SK-N-MC (cell line): ENCODE measurements at regions not wholly inside any gene's neighbourhood (a gene's known extent, or its start where the extent isn't known, plus 50 kb on each side); places are given as distances from the start of the nearest gene placed in this dataset.

Source experiments
- DNase-seq: peaks from one replicate; pipeline ENCODE4 v3.0.0-alpha.2; 2011; ENCODE audit warnings: low read depth, low spot score
- H3K27ac ChIP-seq: fragments of 200-600 bp; sonication (generic); 2 replicates; pipeline ENCODE4 v1.5.1; 2016; ENCODE audit warnings: mixed run types
- H3K36me3 ChIP-seq: fragments of 200-600 bp; sonication (generic); 2 replicates; pipeline ENCODE4 v1.6.1; 2017; ENCODE audit warnings: antibody characterized with exemption, low read length, mixed read lengths; ENCODE audit not compliant: insufficient read depth
- H3K4me3 ChIP-seq: fragments of 200-600 bp; sonication (generic); 2 replicates; pipeline ENCODE4 v1.5.1; 2016
- H3K9ac ChIP-seq: fragments of 200-600 bp; sonication (generic); 2 replicates; pipeline ENCODE4 v1.8.0; 2017; ENCODE audit warnings: mixed run types, mixed read lengths; ENCODE audit not compliant: insufficient read length
- H3K9me3 ChIP-seq: fragments of 200-600 bp; sonication (generic); 2 replicates; pipeline ENCODE4 v1.6.1; 2017; ENCODE audit warnings: low read depth, mild to moderate bottlenecking, antibody characterized with exemption, low read length, moderate library complexity, mixed read lengths
- EZH2 ChIP-seq: fragments of 200-600 bp; sonication (generic); IDR thresholded peaks from one replicate; pipeline ENCODE4 v1.6.1; 2017; ENCODE audit warnings: antibody characterized with exemption
- FOXP2 ChIP-seq: optimal IDR thresholded peaks from 2 replicates; pipeline ENCODE3; 2011; ENCODE audit warnings: mild to moderate bottlenecking, moderate library complexity; ENCODE audit not compliant: insufficient read depth; ENCODE audit errors: extremely low read length, control extremely low read depth
- POLR2AphosphoS5 ChIP-seq: IDR thresholded peaks from 2 replicates; pipeline ENCODE4 v1.6.1; 2012; ENCODE audit warnings: mild to moderate bottlenecking, low read depth, low read length, borderline replicate concordance

- H3K9ac ChIP-seq = no peak overlapping the region
- H3K4me3 ChIP-seq = peak overlapping the region; percentile 15; the same call in 1 of the 2 replicates
- H3K36me3 ChIP-seq = no peaks in the 10 kb centered on the region
- TF ChIP-seq FOXP2 (no peak), EZH2 (no peak), POLR2AphosphoS5 (no peak)
- DNase-seq = no peak
- 0 out of 2 replicates have a peak overlapping the region, but pooled peaks have one; percentile 27 for H3K27ac ChIP-seq
- no peaks in the 10 kb centered on the region for H3K9me3 ChIP-seq
Measured at GRCh38 chr12:127074161-127074560, 1192.8 kb upstream of the TMEM132C start.

GRCh38 chr12:127075981-127076380 is 1191.0 kb upstream of the TMEM132C start:
- TF ChIP-seq POLR2AphosphoS5 (no peak), FOXP2 (no peak)
- H3K27ac ChIP-seq = no peak overlapping the region
- no peak for DNase-seq

GRCh38 chr12:127077262-127078045 is 1189.5 kb upstream of the TMEM132C start:
- Histone ChIP-seq H3K9ac (no peak overlapping the region), H3K27ac (peak overlapping the region; percentile 1; the same call in 1 of the 2 replicates), H3K36me3 (no peaks in the 10 kb centered on the region), H3K9me3 (no peaks in the 10 kb centered on the region), H3K4me3 (no peak overlapping the region)
- TF ChIP-seq POLR2AphosphoS5 = no peak
- TF ChIP-seq EZH2 = no peak
- no peak for TF ChIP-seq FOXP2
- no peak for DNase-seq

More at GRCh38 chr12:127075981-127076380, 1191.0 kb upstream of the TMEM132C start:
- no peaks in the 10 kb centered on the region for H3K36me3 ChIP-seq
- no peak overlapping the region for H3K4me3 ChIP-seq
- no peak overlapping the region for H3K9ac ChIP-seq
- H3K9me3 ChIP-seq = no peaks in the 10 kb centered on the region

GRCh38 chr12:127078577-127079350 is 1188.2 kb upstream of the TMEM132C start:
- peak; percentile 72 for DNase-seq
- TF ChIP-seq POLR2AphosphoS5 (no peak; the same call in 1 of the 2 replicates), FOXP2 (peak; percentile 41), EZH2 (no peak)

GRCh38 chr12:127079636-127080035 is 1187.3 kb upstream of the TMEM132C start:
- DNase-seq = no peak
- H3K9ac ChIP-seq = no peak overlapping the region
- TF ChIP-seq FOXP2 (no peak), EZH2 (no peak), POLR2AphosphoS5 (no peak)
- H3K27ac ChIP-seq = peak overlapping the region; percentile 93
- H3K4me3 ChIP-seq = peak overlapping the region; percentile 62
- no peaks in the 10 kb centered on the region for H3K36me3 ChIP-seq
- H3K9me3 ChIP-seq = no peaks in the 10 kb centered on the region

More at GRCh38 chr12:127078577-127079350, 1188.2 kb upstream of the TMEM132C start:
- H3K27ac ChIP-seq = peak overlapping the region; percentile 93
- no peak overlapping the region for H3K9ac ChIP-seq
- peak overlapping the region; percentile 62 for H3K4me3 ChIP-seq
- H3K9me3 ChIP-seq = no peaks in the 10 kb centered on the region
- no peaks in the 10 kb centered on the region for H3K36me3 ChIP-seq

GRCh38 chr12:127081058-127081457 is 1185.9 kb upstream of the TMEM132C start:
- DNase-seq = no peak
- no peak overlapping the region for H3K4me3 ChIP-seq
- H3K9ac ChIP-seq = no peak overlapping the region
- H3K36me3 ChIP-seq = no peaks in the 10 kb centered on the region
- H3K9me3 ChIP-seq = no peaks in the 10 kb centered on the region
- TF ChIP-seq FOXP2 = no peak
- no peak for TF ChIP-seq EZH2
- no peak for TF ChIP-seq POLR2AphosphoS5
- no peak overlapping the region for H3K27ac ChIP-seq

- H3K4me3 ChIP-seq = peak overlapping the region; percentile 75
- H3K36me3 ChIP-seq = no peaks in the 10 kb centered on the region
- TF ChIP-seq FOXP2 (no peak), EZH2 (no peak), POLR2AphosphoS5 (no peak)
- DNase-seq = peak; percentile 42
- peak overlapping the region; percentile 80; the same call in 1 of the 2 replicates for H3K27ac ChIP-seq
- peak overlapping the region; percentile 37 for H3K9ac ChIP-seq
- no peaks in the 10 kb centered on the region for H3K9me3 ChIP-seq
Measured at GRCh38 chr12:127083008-127083949, 1183.7 kb upstream of the TMEM132C start.

- no peak overlapping the region for H3K9ac ChIP-seq
- DNase-seq = no peak
- no peak overlapping the region for H3K4me3 ChIP-seq
- no peak overlapping the region for H3K27ac ChIP-seq
- no peak for TF ChIP-seq FOXP2
- TF ChIP-seq POLR2AphosphoS5 = no peak
- no peak for TF ChIP-seq EZH2
- no peaks in the 10 kb centered on the region for H3K9me3 ChIP-seq
- no peaks in the 10 kb centered on the region for H3K36me3 ChIP-seq
Measured at GRCh38 chr12:127101076-127101475, 1165.9 kb upstream of the TMEM132C start.
